ENCODE measurements at regions not wholly inside any gene's neighbourhood (a gene's known extent, or its start where the extent isn't known, plus 50 kb on each side); places are given as distances from the start of the nearest gene placed in this dataset.

- no peak for TF ChIP-seq SREBF1 (IDR thresholded peaks at IDR 0.05; ENCODE audit: borderline replicate concordance, low read depth, low read length)
- no peak for TF ChIP-seq EZH2 (IDR thresholded peaks at IDR 0.05; ENCODE audit: borderline replicate concordance, low read depth, low read length)
- no peak for TF ChIP-seq ZNF780A (CRISPR knock-in tag; IDR thresholded peaks at IDR 0.05)
- TF ChIP-seq POLR2AphosphoS5 (IDR thresholded peaks at IDR 0.05; ENCODE audit: control insufficient read depth, insufficient read depth, low read depth, low read length), result no peak
- TF ChIP-seq THRAP3 (IDR thresholded peaks at IDR 0.05; ENCODE audit: borderline replicate concordance), result no peak
- TF ChIP-seq IRF2 (CRISPR knock-in tag; IDR thresholded peaks at IDR 0.05), result no peak
- TF ChIP-seq RFX1 (IDR thresholded peaks at IDR 0.05), result no peak
- TF ChIP-seq CTCF (IDR thresholded peaks at IDR 0.05 in 2 of 3, conservative IDR thresholded peaks at IDR 0.05 in 1 of 3; ENCODE audit: insufficient read depth in 2 of 3, low read depth in 1 of 3, low read length in 3 of 3), result no peak
Measured at GRCh38 chr3:81043009-81043408, 718.4 kb downstream of the GBE1 start.

Data from K562 (cell line).